ENCODE measurements at regions not wholly inside any gene's neighbourhood (a gene's known extent, or its start where the extent isn't known, plus 50 kb on each side); places are given as distances from the start of the nearest gene placed in this dataset.
A peak's percentile ranks its signal among the peaks of the same experiment; 100 is the strongest.
"Not testable (repeated sequence)": the region's sequence is repeated elsewhere in the genome, so short reads cannot be mapped to it uniquely, and the experiment has no call there.

DNA sequence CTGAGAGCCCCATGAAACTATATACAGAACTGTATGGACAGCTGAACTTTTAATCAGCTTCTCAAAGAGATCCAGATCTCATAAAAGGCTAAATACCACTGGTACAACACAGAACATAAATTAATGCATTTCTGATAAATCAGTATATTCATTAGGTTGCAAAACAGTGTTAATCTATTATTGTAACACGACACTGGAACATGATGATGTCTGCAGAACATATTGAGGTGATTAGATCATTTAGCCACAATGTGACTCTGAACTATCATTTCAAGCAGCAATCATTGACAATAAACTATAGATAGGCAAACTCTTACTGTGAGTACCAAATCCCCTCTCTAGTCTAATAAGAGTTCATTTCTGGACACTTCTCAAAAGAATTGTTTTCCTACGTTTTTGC is 50.3 kb downstream of the GASK1B start:
- no peak for DNase-seq (ENCODE audit: low spot score)

DNA sequence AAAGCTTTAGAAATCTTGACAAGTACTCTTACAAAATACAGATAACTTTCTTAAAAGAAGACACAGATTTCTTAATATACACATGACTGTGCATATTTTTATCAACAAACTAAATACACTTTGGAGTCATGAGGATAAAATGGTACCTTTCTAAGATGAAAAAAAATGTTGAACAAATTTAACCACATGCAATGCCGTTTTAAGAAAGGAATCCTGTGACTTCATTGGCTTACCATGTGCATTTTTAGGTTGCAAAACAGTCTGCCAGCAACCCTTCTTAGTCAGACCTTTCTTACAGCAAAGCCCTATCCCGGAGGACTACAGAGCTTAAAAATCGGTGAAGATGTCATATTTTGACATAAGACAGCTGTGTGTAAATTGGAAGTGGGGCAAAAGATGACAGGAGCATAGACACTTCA is 51.7 kb downstream of the GASK1B start:
- DNase-seq (ENCODE audit: low spot score): no peak

DNA sequence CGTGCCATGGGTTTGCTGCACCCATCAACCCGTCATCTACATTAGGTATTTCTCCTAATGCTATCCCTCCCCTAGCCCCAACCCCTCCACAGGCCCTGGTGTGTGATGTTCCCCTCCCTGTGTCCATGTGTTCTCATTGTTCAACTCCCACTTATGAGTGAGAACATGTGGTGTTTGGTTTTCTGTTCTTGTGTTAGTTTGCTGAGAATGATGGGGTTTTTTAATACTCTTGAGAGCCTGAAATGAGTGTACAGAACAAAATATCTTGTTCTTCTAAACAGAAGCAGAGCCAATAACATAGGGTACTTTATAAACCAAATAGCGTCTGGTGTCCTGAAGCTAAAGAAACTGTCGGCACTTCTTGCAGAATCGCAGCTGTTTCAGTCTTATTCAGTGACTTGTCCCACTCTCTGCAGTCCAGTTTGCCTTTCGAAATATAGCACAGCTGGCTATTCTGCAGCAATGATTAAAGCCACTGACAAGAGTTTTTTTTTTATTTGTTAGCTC is 52.1 kb downstream of the GASK1B start:
- DNase-seq (ENCODE audit: low spot score): not testable (repeated sequence)

DNA sequence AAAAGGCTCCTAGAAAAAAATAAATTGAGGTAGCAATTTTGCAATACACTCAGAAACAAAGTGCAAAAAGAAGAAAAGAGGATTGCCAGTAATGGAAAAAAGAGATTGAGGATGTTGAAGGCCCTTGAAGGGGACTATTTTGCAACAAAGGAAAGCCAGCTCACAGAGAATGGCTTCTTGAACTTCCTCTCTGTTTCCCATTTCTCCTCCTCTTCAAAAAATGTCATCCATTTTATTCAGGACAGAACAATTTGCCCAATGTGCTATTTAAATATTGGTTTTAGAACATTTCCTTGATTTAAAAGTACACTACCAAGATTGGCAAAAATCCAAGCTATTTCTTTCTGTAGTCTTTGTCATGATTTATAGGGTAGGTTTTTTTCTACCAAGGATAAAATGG is 60.2 kb downstream of the GASK1B start:
- no peak for DNase-seq (ENCODE audit: low spot score)

DNA sequence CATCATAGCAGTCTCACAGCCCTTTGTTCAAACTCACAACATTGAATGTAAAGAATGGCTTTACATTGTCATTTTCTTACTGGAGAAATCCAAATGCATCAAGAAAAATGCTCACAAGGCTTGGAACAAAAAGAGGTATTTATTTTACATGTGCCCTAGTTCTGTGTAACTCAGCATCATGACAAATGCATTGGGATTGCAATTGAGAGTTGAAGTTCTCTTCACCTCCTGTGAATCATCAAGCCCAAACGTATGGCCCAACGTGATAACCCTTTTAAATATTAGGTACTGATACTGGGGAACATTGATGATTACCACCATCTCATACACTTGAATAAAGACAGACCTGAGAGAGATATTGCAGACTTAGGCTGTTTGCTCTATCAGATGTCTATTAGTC is 61.6 kb downstream of the GASK1B start:
- DNase-seq (ENCODE audit: low spot score): no peak

DNA sequence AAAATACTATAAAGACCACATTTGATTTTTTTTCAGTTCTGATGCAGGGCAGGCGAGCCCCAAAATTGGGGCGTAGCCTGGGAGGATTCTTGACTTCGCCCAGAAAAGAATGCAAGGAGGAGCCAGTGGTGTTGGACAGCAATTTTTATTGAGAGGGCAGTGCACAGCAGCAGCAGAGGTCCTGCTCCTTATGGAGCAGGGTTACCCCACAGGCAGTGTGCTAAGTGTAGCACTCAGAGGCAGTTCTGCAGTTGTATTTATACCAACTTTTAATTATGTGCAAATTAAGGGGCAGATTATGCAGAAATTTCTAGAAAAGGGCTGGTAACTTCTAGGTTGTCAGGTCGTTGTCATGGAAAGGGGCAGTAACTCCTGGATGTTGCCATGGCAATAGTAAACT is 69.9 kb downstream of the GASK1B start:
- no peak for DNase-seq (ENCODE audit: low spot score)

DNA sequence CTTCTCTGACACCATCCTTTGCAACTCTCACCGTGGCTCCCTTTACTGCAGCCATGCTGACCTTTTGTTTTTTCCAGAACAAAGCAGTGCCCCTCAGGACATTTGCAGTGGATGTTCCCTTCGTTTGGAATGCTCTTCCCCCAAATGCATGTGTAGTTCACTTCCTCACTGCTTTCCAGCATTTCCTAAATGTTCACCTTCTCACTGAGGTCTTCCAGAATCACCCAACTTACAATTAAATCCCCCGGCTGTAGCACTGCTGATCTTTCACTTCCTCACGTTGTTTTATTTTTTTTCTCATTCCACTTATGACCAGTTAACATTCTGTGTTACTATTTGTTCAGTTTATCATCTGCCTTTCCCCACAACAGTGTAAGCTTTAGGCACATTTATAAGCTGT is 73.1 kb downstream of the GASK1B start:
- no peak for DNase-seq (ENCODE audit: low spot score)

DNA sequence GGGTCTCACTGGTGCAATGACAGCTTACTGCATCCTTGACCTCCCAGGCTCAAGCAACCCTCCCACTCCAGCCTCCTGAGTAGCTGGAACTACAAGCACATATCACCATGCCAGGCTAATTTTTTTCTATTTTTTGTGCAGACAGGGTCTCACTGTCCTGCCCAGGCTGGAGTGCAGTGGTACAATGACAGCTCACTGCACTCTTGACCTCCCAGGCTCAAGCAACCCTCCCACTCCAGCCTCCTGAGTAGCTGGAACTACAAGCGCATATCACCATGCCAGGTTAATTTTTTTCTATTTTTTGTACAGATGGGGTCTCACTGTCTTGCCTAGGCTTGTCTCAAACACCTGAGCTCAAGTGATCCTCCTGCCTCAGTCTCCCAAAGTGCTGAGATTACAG is 74.0 kb downstream of the GASK1B start:
- DNase-seq (ENCODE audit: low spot score): no peak

DNA sequence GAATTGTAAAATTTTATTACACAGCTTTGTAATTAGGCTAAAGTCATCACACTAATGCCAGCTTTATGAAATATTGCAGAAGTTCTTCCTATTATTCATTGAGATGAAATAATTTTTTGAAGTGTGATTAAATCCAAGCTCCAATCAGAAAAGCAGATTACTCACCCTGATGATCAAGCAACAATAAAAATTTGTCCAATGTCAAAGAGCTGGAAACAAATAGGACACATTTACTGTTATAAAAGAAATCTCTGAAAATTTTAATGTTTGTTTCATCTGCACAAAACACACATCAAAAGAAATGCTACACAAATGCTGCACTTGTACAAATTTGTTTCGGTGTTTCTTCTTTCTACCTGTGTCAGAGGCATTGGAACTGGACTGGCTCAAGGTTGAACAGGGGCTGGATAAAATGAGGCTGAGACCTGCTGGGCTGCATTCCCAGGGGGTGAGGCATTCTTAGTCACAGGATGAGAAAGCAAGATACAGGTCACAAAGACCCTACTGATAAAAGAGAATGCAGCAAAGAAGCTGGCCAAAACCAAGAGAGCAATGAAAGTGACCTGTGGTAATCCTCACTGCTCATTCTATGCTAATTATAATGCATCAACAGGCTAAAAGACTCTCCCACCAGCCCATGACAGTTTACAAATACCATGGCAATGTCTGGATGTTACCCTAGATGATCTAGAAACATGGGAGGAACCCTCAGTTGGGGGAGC is 78.3 kb downstream of the GASK1B start:
- peak; percentile 42 for DNase-seq (ENCODE audit: low spot score)

DNA sequence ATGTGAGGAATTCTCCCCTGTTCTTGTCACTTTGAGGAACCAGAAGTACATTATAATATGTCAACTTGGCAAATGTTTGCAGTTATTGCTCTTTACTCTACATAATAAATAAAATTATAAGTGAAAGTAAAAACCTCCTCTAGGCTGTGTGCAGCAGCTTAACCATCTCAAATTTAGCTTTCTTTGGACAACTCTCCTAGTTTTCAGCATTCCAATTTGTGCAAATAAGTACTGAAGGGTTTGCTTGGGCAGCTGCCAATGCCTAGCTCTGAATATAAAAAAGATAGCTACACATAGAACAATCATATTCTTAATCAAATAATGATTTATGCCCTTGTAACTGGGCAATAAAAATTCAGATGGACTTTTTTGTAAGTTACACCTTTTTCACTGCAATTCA is 82.5 kb downstream of the GASK1B start:
- DNase-seq (ENCODE audit: low spot score): no peak

DNA sequence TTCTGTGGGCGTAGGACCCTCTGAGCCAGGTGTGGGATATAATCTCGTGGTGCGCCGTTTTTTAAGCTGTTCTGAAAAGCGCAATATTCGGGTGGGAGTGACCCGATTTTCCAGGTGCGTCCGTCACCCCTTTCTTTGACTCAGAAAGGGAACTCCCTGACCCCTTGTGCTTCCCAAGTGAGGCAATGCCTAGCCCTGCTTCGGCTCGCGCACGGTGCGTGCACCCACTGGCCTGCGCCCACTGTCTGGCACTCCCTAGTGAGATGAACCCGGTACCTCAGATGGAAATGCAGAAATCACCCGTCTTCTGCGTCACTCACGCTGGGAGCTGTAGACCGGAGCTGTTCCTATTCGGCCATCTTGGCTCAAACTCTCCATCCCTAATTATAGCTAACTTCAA is 82.9 kb downstream of the GASK1B start:
- not testable (repeated sequence) for DNase-seq (ENCODE audit: low spot score)

DNA sequence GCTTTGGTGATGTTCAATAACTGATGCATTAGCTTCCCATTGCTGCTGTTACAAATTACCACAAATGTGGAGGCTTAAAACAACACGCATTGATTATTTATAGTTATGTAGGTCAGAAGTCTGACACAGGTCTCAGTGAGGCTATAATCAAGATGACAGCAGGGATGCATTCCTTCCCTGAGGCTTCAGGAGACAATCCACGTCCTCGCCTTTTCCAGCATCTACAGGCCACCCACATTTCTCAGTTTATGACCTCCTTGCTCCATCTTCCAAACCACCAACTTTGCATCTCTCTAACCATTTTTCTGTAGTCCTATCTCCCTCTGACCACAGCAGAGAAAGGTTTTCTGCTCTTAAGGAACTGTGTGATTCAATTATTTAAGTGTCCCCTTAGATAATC is 92.5 kb downstream of the GASK1B start:
- DNase-seq (ENCODE audit: low spot score): no peak

DNA sequence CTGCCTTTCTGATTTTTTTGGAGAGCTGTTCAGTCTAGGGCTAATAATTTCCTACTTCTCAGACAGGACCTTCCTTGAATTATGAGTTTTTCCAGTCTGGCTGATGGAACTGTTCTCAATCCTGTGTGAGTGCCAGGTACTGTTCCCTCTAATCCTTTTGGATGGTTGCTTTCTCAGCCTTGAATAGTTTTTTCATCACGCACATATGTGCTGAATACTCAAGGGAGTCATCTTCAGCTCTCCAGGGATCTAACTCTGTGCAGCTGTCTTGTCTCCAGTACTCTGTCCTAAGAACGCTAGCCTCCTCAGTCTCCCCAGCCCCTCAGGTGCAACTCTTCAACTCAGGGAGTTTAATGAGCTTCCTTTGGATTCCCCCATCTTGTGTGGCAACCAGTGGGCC is 93.2 kb downstream of the GASK1B start:
- no peak for DNase-seq (ENCODE audit: low spot score)

DNA sequence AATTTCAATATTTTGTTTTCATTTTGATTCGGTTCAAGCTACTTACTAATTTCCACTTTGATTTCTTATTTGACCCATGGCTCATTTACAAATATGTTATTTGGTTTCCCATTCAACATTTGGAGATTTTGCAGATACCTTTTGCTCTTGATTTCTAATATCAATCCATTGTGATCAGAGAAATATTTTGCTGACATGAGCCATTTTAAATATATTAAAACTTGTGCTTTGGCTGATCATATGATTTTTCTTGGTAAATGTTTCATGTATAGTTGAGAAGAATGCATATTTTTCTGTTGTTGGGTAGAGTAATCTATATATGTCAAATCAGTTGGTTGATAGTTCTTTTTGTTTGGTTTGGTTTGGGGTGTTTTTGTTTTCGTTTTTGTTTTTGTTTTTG is 95.0 kb downstream of the GASK1B start:
- DNase-seq (ENCODE audit: low spot score): no peak

DNA sequence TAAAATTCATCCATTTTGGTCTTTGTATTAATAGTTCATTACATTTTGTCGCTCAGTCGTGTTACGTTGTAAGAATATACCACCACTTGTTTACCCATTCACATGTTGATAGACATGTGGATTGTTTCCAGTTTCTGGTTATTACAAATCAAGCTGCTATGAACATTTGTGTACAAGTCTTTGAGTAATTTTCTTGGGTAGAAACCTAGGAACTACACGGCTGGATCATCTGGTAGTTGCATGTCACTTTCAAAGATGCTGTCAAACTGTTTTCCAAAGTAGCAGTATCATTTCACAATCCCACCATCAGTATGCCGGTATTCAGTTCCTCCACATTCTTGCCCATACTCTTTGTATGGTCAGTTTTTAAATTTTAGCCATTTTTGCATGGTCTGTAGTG is 98.0 kb downstream of the GASK1B start:
- DNase-seq (ENCODE audit: low spot score): no peak

DNA sequence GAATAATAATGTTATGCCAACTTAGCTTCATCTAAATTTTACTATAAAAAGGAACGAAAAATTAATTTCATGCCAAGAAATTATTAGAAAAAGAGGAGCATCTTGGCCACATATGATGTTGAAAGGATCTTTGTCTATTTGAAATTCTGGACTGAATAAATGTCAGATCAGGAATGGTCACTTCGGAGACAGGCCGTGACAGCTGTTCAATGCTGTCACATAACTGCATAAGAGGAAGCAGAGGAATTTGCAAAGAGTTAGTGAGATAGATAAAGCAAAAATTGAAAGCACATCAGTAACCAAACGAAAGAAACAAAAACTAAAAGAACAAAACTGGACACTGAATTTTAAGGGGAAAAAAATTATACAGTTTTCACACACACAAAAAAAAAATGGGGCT is 100.9 kb downstream of the GASK1B start:
- DNase-seq (ENCODE audit: low spot score): no peak

DNA sequence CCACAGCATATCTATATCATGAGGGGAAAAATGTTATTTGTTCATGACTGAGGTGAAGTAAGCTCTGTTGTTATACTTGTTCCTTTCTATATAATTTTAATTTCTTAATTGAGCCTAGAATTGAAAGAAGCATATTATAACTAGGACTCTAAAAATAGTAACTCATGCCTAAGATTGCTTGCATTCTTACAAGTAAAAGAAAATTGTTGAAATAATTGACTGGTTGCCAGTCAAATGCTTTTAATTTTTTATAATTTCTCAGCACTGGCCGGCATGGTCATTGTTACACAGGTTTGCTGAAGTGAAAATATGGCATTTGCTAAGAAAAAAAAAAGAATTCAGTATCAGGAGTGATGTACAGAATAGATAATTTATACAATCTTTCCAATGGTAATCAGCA is 104.8 kb downstream of the GASK1B start:
- DNase-seq (ENCODE audit: low spot score): no peak

DNA sequence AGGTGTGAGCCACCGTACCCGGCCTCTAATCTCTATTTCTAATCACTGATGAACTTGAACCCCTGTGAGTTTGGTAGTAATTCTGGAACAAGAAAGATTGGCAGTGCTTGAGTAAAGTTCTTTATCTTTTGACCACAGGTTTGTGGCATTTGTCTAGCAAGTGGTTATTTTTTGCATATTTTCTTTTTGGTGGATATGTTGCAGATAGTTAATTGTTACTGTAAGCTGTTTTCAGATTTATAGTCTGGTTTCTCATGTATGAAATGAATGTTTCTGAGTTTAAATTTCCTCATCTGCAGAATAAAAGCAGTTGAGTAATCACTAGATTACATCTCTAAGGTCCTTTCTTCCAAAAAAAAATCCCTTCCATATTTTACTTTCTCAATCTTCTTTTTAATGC is 105.2 kb downstream of the GASK1B start:
- DNase-seq (ENCODE audit: low spot score): no peak

DNA sequence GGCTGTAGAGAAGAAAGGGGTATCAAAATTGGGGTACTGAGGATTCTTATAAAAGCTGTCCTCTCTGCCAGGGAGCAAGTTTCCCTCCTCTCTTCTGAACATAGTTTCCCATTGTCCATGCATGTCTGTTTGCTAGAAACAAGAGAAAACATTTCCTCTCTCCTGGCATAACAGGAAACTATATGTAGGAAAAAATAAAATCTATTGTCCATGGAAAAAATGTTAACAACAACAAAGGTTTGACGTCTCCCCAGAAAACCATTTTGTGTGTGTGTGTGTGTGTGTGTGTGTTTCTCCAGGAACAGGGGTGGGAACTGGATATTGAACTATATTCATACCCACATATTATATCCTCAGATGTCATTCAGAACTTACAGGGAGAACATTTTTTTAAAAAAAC is 107.2 kb downstream of the GASK1B start:
- peak; percentile 29 for DNase-seq (ENCODE audit: low spot score)

DNA sequence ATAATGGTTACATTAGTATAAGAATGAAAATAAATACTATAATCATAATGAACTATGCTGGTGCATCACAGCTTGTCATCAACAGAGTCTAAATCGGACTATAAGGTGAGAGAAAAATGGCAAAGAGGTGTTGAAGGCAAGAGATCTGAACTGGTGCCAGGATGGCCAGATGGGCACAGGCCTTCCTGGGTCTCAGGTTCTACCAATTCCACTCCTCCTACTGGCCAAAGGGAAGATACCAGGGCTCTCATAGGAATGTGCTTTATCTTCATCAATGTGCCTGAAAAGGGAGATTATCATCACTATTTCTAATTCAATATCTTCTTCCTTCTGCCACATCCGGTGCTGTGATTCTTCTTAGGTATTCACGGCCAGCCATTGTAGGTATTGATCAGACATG is 107.6 kb downstream of the GASK1B start:
- DNase-seq (ENCODE audit: low spot score): no peak

DNA sequence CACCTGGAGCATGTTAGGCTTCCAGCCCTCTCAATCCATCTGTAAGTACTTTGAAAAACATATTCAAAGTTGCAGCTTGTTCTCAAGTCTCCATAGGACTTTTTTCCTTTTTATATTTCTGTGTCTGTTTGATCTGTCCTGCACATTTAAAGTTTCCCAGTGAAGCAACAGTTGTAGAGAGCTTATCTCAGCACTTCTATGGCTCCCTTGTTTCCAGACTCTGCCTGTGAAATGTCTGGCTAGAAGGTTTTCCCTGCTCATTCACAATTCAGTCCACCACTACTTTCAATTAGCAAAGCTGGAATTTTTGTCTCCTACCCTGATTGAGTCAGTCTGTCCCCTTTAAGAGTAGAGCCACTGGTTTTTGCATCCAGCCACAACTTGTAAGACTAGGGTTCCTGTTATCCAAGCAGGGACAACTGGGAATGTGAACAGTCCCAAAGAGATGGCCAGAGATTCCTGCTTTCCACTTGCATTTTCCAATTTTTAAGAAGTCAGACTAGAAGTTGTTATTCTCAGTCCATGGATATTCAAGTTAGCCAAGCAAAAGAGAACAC is 116.1 kb downstream of the GASK1B start:
- no peak for DNase-seq (ENCODE audit: low spot score)

DNA sequence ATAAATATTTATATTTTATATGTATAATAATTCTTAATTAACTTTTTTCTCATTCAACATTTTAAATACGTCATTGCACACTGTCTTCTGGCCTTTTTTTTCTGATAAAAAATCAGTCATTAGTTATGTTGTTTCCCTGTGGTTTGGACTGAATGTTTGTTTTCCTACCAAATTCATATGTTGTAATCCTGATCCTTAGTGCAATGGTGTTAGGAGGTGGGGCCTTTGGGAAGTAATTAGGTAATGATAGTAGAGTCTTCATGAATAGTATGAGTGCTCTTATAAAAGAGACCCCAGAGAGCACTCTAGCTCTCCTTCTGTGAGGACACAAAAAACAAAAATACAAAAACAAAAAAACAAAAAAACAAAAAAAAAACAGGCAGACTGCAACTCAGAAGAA is 117.2 kb downstream of the GASK1B start:
- DNase-seq (ENCODE audit: low spot score): no peak

DNA sequence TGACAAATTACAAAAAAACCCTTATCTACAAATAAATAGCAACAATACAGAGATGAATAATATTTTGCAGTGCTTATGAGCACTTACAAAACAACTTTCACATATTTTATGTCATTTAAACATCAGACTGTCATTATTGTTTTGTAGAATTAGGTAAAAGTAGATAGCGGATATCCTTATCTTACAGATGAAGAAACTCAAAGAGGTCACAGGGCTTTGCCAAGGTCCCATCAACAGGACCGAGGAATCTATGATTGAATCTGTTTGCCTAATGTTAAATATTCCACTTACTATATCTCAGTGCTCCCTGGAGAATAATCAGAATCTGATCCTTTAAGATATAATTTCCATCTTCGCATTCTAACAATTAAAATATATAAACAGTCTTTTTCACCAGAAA is 119.0 kb downstream of the GASK1B start:
- no peak for DNase-seq (ENCODE audit: low spot score)

DNA sequence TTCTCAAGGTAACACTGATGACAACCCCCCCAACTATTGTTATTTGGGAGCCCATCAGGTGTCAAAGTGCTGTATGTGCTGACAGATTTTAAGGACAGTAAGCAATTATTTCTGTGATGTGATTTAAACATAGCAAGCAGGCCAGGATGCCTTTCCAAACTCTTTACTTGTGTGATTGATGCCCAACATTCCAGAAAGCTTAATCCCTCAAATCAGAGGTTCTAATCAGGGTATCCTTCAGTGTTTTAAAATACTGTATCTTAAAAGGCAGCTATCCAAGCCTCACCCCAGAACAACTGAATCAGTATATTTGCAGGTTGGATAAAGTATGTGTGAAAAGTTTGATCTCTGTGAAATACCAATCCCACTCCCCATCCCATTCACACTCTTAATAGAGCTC is 119.7 kb downstream of the GASK1B start:
- no peak for DNase-seq (ENCODE audit: low spot score)

All from kidney capillary endothelial cell (primary cell).